Hematopoietic multipotent progenitor cell (in vitro differentiated cells): ENCODE measurements at regions not wholly inside any gene's neighbourhood (a gene's known extent, or its start where the extent isn't known, plus 50 kb on each side); places are given as distances from the start of the nearest gene placed in this dataset.

Source experiments
- DNase-seq, 3 donors: peaks; one replicate each; pipeline ENCODE4 v3.0.0-alpha.2; 2011 to 2015; ENCODE audit warnings: low read depth in 2 of 3, low spot score in 2 of 3

GRCh38 chr21:27475363-27475955 lies 508.6 kb upstream of the ADAMTS5 start:
- no peak for DNase-seq

GRCh38 chr21:27467366-27467765 lies 500.5 kb upstream of the ADAMTS5 start:
- no peak for DNase-seq

DNA sequence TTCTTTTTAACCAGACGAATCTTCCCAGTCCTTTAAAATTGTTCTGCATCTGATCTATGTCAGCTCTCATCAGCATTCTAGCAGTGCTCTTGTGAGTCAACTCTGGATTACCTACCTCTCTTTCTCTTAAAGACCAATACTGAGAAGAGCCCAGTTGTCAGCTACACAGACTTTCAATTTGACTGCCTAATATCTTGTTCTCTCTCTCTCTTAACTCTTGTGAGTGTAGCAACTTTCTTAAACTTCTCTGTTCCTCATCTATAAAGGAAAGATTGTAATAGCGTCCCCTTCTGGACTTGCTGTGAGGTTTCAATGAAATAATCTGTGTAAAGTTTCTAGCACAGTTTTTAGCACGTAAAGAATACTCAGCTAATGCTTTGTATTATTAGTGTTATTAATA lies 499.3 kb upstream of the ADAMTS5 start:
- DNase-seq = no peak

DNA sequence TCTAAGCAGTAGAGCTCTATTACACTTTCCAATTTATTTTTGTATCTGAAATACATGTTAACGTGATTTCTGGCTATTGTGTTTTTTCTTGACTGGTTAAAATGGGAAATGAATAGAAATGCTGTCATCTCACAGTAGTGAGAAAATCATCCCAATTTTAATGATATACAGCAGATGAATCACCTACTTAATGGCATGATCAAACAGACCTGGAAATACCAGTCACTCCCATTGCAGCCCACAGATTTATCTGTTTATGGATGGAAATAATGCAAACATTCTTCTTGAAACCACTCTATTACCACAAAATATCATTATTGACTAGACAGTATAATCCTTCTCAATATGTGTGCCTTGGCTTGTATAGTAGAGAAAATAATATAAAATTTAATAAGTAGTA lies 497.8 kb upstream of the ADAMTS5 start:
- DNase-seq = no peak

DNA sequence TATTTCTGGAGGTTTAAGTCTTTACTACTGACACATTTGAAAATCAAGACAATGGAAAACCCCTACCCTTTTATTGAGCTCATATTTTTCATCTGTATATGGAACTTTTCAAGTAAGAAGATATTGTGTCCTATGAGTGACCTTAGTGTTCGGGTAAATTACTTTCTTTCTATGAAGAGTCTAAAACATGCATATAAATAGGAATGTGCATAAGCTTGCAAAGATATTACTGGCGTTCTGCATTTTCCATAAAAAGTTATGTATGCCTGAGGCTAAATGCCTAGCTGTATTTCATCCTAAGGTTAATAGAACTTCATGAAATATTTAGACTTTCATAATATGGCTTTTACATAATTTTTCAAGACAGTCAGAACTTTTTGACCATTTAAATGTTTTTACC lies 495.8 kb upstream of the ADAMTS5 start:
- no peak for DNase-seq

DNA sequence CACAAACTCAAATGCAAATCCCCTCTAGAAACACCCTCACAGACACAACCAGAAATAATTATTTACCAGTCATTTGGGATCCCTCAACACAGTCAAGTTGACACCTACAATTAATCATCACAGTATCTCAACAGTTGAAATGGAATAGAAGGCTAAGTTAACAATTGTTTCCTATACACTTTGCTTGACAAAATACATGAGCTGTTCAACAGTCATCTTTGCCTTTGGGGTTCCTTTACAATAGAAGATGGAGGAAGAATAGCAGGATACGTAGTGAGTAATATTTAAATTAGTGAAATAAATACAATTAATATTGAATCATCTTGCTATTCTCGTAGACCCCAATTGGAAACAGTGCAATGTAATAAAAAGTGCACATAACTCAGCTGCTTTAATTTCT lies 487.3 kb upstream of the ADAMTS5 start:
- DNase-seq = no peak

GRCh38 chr21:27451116-27451515 lies 484.2 kb upstream of the ADAMTS5 start:
- no peak for DNase-seq

GRCh38 chr21:27450216-27450615 lies 483.3 kb upstream of the ADAMTS5 start:
- no peak for DNase-seq

DNA sequence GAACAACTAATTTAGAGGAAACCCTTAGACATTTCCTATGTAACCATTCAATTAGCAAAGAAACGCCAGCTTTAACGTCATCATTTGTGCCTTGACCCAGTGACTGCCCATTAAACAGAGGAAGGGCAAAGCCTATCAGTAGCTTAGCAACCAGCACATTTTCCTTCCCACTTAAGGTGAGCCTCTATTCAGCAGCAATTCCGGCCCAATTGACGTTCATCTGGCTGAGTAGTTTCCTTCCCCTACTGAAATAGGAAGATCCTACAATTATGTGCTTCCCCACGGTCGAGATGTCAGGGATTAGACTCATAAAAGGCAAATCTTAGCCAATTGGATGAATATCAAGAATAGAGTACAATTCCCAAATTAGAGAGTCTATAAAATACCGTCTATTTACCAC lies 482.1 kb upstream of the ADAMTS5 start:
- DNase-seq = no peak

DNA sequence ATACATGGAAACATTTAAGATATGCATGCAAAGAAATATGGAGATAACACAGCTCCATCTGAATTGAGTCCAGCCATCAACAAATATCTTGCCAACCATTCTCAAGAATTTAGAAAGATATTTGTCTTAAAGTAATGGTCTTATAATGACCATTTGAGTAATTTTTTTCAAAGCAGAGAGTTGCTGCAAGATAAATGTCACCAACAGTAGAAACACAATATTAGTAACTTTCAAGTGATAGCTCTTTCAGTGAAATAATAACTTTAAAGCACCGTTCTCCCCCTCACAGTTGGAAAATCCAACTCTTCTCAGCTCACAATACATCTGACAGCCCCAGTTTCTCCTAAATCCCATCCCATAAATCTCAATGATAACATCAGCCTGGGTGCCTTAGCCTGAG lies 481.0 kb upstream of the ADAMTS5 start:
- DNase-seq = no peak

DNA sequence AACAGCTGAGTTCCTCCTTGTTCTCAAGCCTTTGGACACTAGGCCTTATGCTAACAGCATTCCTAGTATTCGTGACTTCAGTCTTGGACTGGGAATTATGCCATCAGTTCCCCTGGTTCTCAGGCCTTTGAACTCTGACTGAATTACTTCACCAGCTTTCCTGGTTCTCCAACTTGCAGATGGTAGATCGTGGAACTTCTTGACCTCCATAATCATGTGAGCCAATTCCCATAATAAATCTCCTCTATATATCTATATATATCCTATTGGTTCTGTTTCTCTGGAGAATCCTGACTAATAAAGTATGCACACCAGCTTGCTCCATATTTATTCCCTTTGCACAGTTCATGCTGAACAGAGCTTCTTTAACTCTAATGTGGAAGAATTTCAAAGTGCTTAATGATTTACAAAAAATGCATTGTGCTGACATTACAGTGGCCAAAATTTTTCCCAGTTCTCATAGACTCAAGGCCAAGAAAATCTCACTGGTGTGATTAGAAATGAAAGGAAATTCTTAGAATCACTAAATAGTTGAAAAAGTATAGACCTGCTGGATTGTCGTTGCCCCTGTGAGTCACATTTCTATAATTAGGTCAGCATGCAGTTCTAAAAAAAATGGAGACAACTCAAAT lies 462.9 kb upstream of the ADAMTS5 start:
- no peak for DNase-seq

DNA sequence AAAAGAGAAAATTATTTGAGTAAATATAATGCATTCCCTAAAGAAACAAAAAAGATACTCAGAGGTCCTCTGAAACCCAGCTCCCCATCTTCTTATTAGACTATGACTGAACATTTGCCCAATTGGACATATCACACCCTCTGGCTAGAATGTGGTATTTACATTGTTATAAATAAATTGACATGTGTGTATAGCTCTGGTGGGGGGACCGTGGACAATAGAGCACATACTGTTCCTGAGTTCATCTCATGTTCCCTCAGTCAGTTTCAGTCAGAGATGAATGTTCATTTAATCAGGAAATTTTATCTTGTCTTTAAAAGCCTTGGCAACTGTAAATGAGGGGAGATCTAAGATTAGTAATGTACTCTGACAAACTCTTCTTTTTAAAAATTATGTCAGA lies 459.3 kb upstream of the ADAMTS5 start:
- no peak for DNase-seq

GRCh38 chr21:27425574-27425973 lies 458.7 kb upstream of the ADAMTS5 start:
- DNase-seq = no peak

- no peak for DNase-seq
These were observed 458.3 kb upstream of the ADAMTS5 start for GRCh38 chr21:27425172-27425571.

- DNase-seq = no peak
These were observed 457.7 kb upstream of the ADAMTS5 start for GRCh38 chr21:27424601-27425000.

DNA sequence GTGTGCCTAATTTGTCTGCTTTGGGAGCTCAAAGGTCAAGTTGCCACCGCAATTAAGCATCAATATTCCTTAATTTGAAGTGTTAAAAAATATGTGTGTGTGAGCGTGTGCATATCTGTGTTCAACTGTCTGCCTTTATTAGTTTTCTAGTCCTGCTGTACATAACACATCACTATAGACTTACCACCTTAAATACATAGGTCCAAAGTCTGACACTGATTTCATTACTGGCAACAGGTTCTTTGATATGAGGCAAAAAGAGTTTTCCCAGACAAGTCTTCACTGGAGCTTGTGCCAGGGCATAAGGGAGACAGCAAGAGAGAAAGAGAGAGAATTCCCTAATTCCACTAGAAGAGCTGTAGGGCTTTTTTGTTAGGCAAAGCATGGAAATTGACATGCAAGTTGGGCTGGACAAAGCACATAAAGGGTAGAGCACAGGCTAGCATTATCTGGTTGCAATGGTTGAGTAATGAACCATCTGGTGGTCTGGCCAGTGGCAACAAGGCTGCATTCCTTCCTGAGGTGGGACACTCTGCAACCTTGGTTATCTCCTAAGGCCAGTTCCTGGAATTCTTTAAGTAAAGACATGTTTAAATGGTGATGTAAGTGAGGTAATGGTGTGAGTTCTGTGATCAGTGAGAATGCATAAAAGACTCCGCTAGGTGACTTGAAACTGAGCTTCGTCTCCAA lies 457.2 kb upstream of the ADAMTS5 start:
- DNase-seq = no peak

DNA sequence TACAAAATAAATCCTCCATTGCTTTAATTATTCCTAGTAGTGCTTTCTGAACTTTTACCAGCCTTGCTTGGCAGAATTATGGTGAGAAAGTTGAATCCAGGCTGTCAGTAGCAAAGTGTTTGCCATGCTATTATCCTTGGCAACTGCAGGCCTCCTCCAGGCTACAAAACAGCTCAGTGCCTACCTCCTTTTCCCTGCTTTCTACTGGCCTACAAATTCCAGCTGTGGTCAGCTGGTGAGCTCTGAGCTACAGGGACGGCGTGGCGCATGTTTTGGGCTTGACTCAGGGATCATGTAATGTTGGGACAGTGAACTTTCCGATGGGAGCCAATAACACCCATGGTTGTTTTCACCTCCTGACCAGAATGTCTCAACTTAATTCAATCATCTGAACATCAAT lies 456.1 kb upstream of the ADAMTS5 start:
- no peak for DNase-seq

DNA sequence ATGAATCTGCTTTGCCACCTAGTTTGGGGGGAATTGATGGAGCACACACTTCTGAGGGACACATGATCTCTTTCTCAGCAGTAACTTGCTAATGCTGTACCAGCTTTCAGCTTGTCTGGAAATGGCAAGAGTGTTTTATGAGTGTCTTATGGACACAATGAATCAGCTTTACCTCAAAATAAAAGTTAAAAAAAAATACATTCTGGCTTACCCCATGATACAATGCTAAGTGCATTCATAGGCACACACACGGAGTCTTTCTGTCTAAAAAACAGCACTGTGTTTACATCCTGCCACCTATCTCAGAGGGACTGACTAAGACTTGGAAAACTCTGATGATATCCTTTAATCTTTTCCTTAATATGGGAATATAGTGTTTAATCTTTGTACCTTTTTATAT lies 455.5 kb upstream of the ADAMTS5 start:
- no peak for DNase-seq

GRCh38 chr21:27421654-27422053 lies 454.8 kb upstream of the ADAMTS5 start:
- DNase-seq = no peak

GRCh38 chr21:27419153-27419552 lies 452.3 kb upstream of the ADAMTS5 start:
- DNase-seq = no peak

GRCh38 chr21:27418346-27418745 lies 451.5 kb upstream of the ADAMTS5 start:
- no peak for DNase-seq

DNA sequence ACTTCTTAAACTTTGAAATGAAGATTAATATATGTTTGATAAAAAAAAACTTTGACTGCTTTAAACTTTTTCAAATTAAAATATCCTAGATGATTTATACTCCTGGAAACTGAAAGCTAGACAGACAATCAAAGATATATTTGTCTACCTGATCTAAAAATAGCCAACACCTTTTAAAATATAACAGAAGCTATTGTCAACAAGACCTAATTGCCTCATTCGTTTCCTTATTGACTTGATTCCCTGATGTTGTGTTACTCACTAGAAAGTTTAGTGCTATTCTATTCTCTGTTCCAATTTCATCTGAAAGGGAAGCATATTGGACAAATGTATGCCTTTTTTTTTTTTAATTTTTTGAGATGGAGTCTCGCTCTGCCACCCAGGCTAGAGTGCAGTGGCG lies 445.6 kb upstream of the ADAMTS5 start:
- DNase-seq = no peak
